Hematopoietic multipotent progenitor cell treated with erythropoietin and hydrocortisone succinate and interleukin-3 and kit ligand, for 4 days (in vitro differentiated cells): ENCODE measurements at regions not wholly inside any gene's neighbourhood (a gene's known extent, or its start where the extent isn't known, plus 50 kb on each side); places are given as distances from the start of the nearest gene placed in this dataset.
"Not testable (repeated sequence)": the region's sequence is repeated elsewhere in the genome, so short reads cannot be mapped to it uniquely, and the experiment has no call there.

Experiments
- DNase-seq: peaks from one replicate; pipeline ENCODE4 v3.0.0-alpha.2; 2015

GRCh38 chr4:156391325-156391653, 437.6 kb upstream of the CTSO start:
- no peak for DNase-seq

- no peak for DNase-seq
These were observed 437.1 kb upstream of the CTSO start for GRCh38 chr4:156390599-156391324.

GRCh38 chr4:156388826-156389225, 435.2 kb upstream of the CTSO start:
- DNase-seq, result no peak

- DNase-seq, result peak; percentile 67
These were observed 424.5 kb upstream of the CTSO start for GRCh38 chr4:156378033-156378665.

- no peak for DNase-seq
These were observed 423.5 kb upstream of the CTSO start for GRCh38 chr4:156377036-156377710.

- DNase-seq, result no peak
These were observed 421.2 kb upstream of the CTSO start for GRCh38 chr4:156374894-156375293.

GRCh38 chr4:156374069-156374468, 420.4 kb upstream of the CTSO start:
- DNase-seq, result no peak

- DNase-seq, result not testable (repeated sequence)
These were observed 413.8 kb upstream of the CTSO start for GRCh38 chr4:156367502-156367901.

- no peak for DNase-seq
These were observed 408.9 kb upstream of the CTSO start for GRCh38 chr4:156362581-156362980.

GRCh38 chr4:156347412-156348075, 393.9 kb upstream of the CTSO start:
- DNase-seq, result no peak

GRCh38 chr4:156346959-156347385, 393.3 kb upstream of the CTSO start:
- no peak for DNase-seq

GRCh38 chr4:156344397-156344796, 390.7 kb upstream of the CTSO start:
- no peak for DNase-seq

GRCh38 chr4:156336511-156336910, 382.8 kb upstream of the CTSO start:
- DNase-seq, result no peak

GRCh38 chr4:156335721-156336120, 382.1 kb upstream of the CTSO start:
- no peak for DNase-seq

GRCh38 chr4:156330436-156331031, 376.9 kb upstream of the CTSO start:
- peak; percentile 27 for DNase-seq

- DNase-seq, result peak; percentile 71
These were observed 376.1 kb upstream of the CTSO start for GRCh38 chr4:156329779-156330178.

GRCh38 chr4:156328882-156329281, 375.2 kb upstream of the CTSO start:
- DNase-seq, result no peak

- no peak for DNase-seq
These were observed 372.6 kb upstream of the CTSO start for GRCh38 chr4:156326246-156326645.

- no peak for DNase-seq
These were observed 368.9 kb upstream of the CTSO start for GRCh38 chr4:156322592-156322991.

GRCh38 chr4:156321203-156321602, 367.5 kb upstream of the CTSO start:
- DNase-seq, result no peak

GRCh38 chr4:156313497-156313896, 359.8 kb upstream of the CTSO start:
- no peak for DNase-seq

- peak; percentile 32 for DNase-seq
These were observed 358.7 kb upstream of the CTSO start for GRCh38 chr4:156312261-156312847.

GRCh38 chr4:156309031-156309430, 355.4 kb upstream of the CTSO start:
- no peak for DNase-seq
